ENCODE measurements at regions not wholly inside any gene's neighbourhood (a gene's known extent, or its start where the extent isn't known, plus 50 kb on each side); places are given as distances from the start of the nearest gene placed in this dataset.
A peak's percentile ranks its signal among the peaks of the same experiment; 100 is the strongest.

DNA sequence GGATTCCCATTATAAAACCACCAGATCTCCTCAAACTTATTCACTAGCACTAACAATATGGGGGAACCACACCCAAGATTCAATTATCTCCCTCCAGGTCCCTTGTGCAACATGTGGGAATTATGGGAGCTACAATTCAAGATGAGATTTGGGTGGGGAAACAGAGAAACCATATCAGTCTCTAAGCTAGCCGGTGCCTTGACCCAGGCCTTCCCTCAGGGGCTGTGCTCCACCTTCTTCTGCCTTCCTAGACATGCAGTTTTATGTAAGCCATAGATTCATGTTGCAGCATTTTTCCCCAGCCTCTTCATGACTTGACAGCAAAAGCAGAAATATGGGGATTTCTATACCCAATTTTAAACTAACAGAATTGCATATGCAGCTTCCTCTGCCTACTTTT lies 559.2 kb downstream of the TNS1 start:
- no peak overlapping the region for H3K9ac ChIP-seq (ENCODE audit: low read length in 5 of 5)
- no peaks in the 10 kb centered on the region for H3K36me3 ChIP-seq (ENCODE audit: control insufficient read depth in 5 of 5, insufficient read depth in 5 of 5, low read length in 5 of 5)
- no peaks in the 10 kb centered on the region for H3K27me3 ChIP-seq (ENCODE audit: control insufficient read depth in 5 of 5, insufficient read depth in 4 of 5, low read length in 5 of 5)
- H3K4me1 ChIP-seq (ENCODE audit: control insufficient read depth in 5 of 5, insufficient read depth in 5 of 5, low read length in 5 of 5) = peaks cover 1 to 21% (median 12%) of the 10 kb centered on the region in 5 donors
- no peak overlapping the region for H3K4me3 ChIP-seq (ENCODE audit: low read depth in 1 of 5, low read length in 5 of 5)
- no peak overlapping the region for H3K27ac ChIP-seq (ENCODE audit: low read depth, low read length)
- H3K9me3 ChIP-seq (ENCODE audit: control insufficient read depth in 5 of 5, low read length in 5 of 5) = no peaks in the 10 kb centered on the region

DNA sequence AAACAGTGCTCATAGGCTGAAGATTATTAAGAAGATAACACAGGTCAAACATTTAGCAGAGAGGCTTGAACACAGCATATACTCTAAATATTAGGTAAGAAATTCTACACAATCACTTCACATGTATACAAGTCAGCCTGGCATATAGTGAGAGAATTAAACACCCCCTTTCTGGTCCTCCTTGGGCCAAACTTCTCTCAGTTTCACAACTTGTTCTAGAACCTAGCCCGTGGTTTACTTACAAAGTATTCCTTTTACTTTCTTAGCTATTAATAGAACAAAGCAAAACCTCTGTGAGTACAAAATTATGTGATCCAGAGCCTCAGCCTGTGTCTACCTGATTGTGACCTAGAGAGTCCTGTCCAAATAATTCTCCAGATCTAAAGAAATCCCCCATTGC lies 562.8 kb downstream of the TNS1 start:
- Histone ChIP-seq H3K9ac (ENCODE audit: low read length in 5 of 5) (no peak overlapping the region), H3K9me3 (ENCODE audit: control insufficient read depth in 5 of 5, low read length in 5 of 5) (no peaks in the 10 kb centered on the region), H3K4me1 (ENCODE audit: control insufficient read depth in 5 of 5, insufficient read depth in 5 of 5, low read length in 5 of 5) (peaks cover 9 to 37% (median 32%) of the 10 kb centered on the region in 5 donors), H3K27ac (ENCODE audit: low read depth, low read length) (peak overlapping the region; percentile 57), H3K27me3 (ENCODE audit: control insufficient read depth in 5 of 5, insufficient read depth in 4 of 5, low read length in 5 of 5) (no peaks in the 10 kb centered on the region), H3K4me3 (ENCODE audit: low read depth in 1 of 5, low read length in 5 of 5) (no peak overlapping the region), H3K36me3 (ENCODE audit: control insufficient read depth in 5 of 5, insufficient read depth in 5 of 5, low read length in 5 of 5) (no peaks in the 10 kb centered on the region)

DNA sequence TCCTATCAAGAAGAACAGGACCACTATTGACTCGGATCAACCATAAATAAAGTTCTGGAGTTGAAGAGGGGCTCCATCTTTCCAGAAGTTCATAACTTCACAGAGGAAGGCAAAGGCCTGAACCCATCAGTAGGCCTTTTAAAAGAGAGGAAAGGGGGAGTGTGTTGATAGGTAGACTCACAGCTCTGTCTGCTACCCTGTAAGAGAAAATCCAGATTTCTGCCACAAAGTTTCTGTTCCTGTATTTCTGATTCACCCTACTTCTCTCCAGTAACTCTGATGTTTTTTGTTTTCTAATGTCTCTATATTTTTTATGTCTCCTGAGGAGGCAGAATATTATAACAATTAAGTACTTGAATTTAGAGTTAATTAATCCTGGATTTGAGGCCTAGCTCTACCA lies 564.0 kb downstream of the TNS1 start:
- H3K9ac ChIP-seq (ENCODE audit: low read length in 5 of 5) = no peak overlapping the region
- peaks cover 13 to 47% (median 44%) of the 10 kb centered on the region in 5 donors for H3K4me1 ChIP-seq (ENCODE audit: control insufficient read depth in 5 of 5, insufficient read depth in 5 of 5, low read length in 5 of 5)
- no peaks in the 10 kb centered on the region for H3K9me3 ChIP-seq (ENCODE audit: control insufficient read depth in 5 of 5, low read length in 5 of 5)
- no peak overlapping the region for H3K4me3 ChIP-seq (ENCODE audit: low read depth in 1 of 5, low read length in 5 of 5)
- H3K27ac ChIP-seq (ENCODE audit: low read depth, low read length) = no peak overlapping the region
- no peaks in the 10 kb centered on the region for H3K27me3 ChIP-seq (ENCODE audit: control insufficient read depth in 5 of 5, insufficient read depth in 4 of 5, low read length in 5 of 5)
- H3K36me3 ChIP-seq (ENCODE audit: control insufficient read depth in 5 of 5, insufficient read depth in 5 of 5, low read length in 5 of 5) = no peaks in the 10 kb centered on the region

DNA sequence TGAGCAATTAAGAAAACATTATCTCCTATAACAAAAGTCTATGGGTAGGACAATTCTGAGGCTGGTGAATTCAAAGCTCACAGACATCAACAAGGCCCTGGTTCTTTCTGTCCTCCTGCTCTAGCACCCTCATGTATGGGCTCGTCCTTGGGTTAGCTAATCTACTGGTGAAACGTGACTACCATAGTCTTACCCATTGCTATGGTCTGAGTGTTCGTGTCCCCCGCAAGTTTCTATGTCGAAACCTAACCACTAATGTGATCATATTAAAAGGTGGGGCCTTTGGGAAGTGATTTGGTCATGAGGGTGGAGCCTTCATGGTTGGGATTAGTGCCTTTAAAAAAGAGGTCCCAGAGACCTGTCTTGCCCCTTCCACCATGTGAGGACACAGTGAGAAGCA lies 564.7 kb downstream of the TNS1 start:
- peaks cover 12 to 54% (median 50%) of the 10 kb centered on the region in 5 donors for H3K4me1 ChIP-seq (ENCODE audit: control insufficient read depth in 5 of 5, insufficient read depth in 5 of 5, low read length in 5 of 5)

DNA sequence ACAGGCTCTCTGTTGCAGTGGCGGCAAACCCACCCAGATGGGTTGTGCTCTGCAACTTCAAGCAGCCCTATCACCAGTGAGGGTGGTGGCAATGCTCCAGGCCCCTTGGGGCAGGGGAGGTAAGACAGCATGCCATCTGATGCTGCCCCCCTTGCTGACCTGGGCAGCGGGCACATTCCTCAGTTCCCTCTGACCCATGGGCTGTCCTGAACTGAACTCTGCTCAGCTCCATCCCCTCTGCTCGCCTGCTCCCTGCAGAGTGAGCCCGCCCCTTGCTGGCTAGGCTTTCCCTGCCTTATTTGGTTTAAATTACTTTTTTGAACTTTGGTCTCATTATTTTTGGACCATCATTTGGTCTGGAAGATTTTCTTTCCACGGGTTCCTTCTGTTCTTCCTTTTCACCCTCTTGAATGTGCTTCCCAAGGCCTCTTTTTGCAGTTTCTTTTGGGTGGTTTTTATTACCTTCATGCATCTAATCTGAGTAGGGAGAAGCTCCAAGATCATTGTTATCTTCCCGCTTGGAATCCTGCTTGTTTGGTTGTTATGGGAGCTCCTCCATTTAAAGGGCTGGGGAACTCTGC lies 565.4 kb downstream of the TNS1 start:
- Histone ChIP-seq H3K27me3 (ENCODE audit: control insufficient read depth in 5 of 5, insufficient read depth in 4 of 5, low read length in 5 of 5) (no peaks in the 10 kb centered on the region), H3K36me3 (ENCODE audit: control insufficient read depth in 5 of 5, insufficient read depth in 5 of 5, low read length in 5 of 5) (no peaks in the 10 kb centered on the region), H3K9me3 (ENCODE audit: control insufficient read depth in 5 of 5, low read length in 5 of 5) (no peaks in the 10 kb centered on the region), H3K4me3 (ENCODE audit: low read depth in 1 of 5, low read length in 5 of 5) (no peak overlapping the region), H3K27ac (ENCODE audit: low read depth, low read length) (peak overlapping the region; percentile 74), H3K4me1 (ENCODE audit: control insufficient read depth in 5 of 5, insufficient read depth in 5 of 5, low read length in 5 of 5) (peaks cover 11 to 56% (median 51%) of the 10 kb centered on the region in 5 donors), H3K9ac (ENCODE audit: low read length in 5 of 5) (no peak overlapping the region)

More for the DNA sequence above, 564.7 kb downstream of the TNS1 start:
- no peaks in the 10 kb centered on the region for H3K27me3 ChIP-seq (ENCODE audit: control insufficient read depth in 5 of 5, insufficient read depth in 4 of 5, low read length in 5 of 5)
- H3K27ac ChIP-seq (ENCODE audit: low read depth, low read length) = peak overlapping the region; percentile 74
- no peaks in the 10 kb centered on the region for H3K9me3 ChIP-seq (ENCODE audit: control insufficient read depth in 5 of 5, low read length in 5 of 5)
- H3K4me3 ChIP-seq (ENCODE audit: low read depth in 1 of 5, low read length in 5 of 5) = no peak overlapping the region
- no peaks in the 10 kb centered on the region for H3K36me3 ChIP-seq (ENCODE audit: control insufficient read depth in 5 of 5, insufficient read depth in 5 of 5, low read length in 5 of 5)
- H3K9ac ChIP-seq (ENCODE audit: low read length in 5 of 5) = no peak overlapping the region

DNA sequence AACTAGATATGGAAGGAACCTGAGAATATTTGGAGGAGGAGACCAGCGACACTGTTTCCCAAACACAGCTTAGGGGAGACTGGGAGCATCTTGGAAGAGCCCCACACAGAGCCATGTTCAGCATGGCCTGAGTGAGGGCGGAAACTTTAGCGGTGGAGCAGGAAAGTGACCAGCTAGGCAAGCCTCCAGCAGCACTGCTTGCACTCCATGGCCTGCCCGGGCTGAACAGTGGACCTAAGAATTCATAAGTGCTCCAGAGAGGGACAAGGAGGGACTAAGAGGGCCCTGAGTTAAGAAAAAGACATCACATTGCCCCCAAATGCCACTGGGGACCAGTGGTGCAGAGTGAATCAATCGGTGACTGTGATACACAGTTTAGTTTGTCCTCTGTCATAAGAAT lies 566.4 kb downstream of the TNS1 start:
- H3K4me3 ChIP-seq (ENCODE audit: low read depth in 1 of 5, low read length in 5 of 5) = peak overlapping the region in 1 of 5 donors; percentile 17
- peaks cover 11 to 61% (median 58%) of the 10 kb centered on the region in 5 donors for H3K4me1 ChIP-seq (ENCODE audit: control insufficient read depth in 5 of 5, insufficient read depth in 5 of 5, low read length in 5 of 5)
- no peaks in the 10 kb centered on the region for H3K9me3 ChIP-seq (ENCODE audit: control insufficient read depth in 5 of 5, low read length in 5 of 5)
- peak overlapping the region; percentile 74 for H3K27ac ChIP-seq (ENCODE audit: low read depth, low read length)
- H3K36me3 ChIP-seq (ENCODE audit: control insufficient read depth in 5 of 5, insufficient read depth in 5 of 5, low read length in 5 of 5) = no peaks in the 10 kb centered on the region
- H3K9ac ChIP-seq (ENCODE audit: low read length in 5 of 5) = no peak overlapping the region
- no peaks in the 10 kb centered on the region for H3K27me3 ChIP-seq (ENCODE audit: control insufficient read depth in 5 of 5, insufficient read depth in 4 of 5, low read length in 5 of 5)

DNA sequence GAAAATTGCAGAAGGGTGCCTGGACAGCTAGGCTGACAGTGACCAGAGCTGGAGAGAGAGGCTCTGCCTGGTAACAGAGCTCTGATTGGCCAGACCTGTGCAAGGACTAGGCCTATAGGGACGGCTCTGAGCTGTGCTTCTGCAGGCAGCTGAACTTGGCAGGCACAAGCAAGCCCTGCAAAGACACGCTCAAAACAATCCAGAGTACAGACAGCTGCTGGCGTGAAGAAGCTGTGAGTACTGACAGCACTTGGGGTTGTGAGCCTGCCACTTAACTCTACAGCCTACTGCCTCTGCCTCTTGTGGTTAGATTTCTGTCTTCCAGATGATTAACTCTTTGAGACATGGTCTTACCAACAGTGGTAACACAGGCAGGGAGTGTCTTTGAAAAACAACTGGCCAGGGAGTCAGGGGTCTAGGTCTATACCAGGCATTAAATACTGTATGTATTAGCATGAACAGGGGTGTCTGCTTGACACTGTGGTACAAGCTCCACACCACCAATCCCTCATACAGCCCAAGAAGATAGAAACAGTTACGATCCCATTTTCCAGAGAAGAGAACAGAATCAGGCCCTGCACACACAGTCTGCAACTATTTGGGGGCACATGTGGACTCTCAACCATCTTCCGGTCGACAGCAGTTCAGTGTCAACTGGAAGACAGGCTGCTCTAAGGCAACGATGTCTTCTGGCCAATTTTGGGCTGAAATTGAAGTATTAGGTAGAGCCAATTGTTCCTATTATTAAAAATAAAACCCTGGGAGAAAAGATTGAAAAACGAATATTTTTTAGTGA lies 568.4 kb downstream of the TNS1 start:
- Histone ChIP-seq H3K36me3 (ENCODE audit: control insufficient read depth in 5 of 5, insufficient read depth in 5 of 5, low read length in 5 of 5) (no peaks in the 10 kb centered on the region), H3K9me3 (ENCODE audit: control insufficient read depth in 5 of 5, low read length in 5 of 5) (no peaks in the 10 kb centered on the region), H3K4me1 (ENCODE audit: control insufficient read depth in 5 of 5, insufficient read depth in 5 of 5, low read length in 5 of 5) (peaks cover 11 to 73% (median 68%) of the 10 kb centered on the region in 5 donors), H3K27ac (ENCODE audit: low read depth, low read length) (peak overlapping the region; percentile 72), H3K9ac (ENCODE audit: low read length in 5 of 5) (peak overlapping the region in 2 of 5 donors; percentile 11 to 34), H3K4me3 (ENCODE audit: low read depth in 1 of 5, low read length in 5 of 5) (peak overlapping the region in 4 of 5 donors; percentile 5 to 36 (median 34)), H3K27me3 (ENCODE audit: control insufficient read depth in 5 of 5, insufficient read depth in 4 of 5, low read length in 5 of 5) (no peaks in the 10 kb centered on the region)

DNA sequence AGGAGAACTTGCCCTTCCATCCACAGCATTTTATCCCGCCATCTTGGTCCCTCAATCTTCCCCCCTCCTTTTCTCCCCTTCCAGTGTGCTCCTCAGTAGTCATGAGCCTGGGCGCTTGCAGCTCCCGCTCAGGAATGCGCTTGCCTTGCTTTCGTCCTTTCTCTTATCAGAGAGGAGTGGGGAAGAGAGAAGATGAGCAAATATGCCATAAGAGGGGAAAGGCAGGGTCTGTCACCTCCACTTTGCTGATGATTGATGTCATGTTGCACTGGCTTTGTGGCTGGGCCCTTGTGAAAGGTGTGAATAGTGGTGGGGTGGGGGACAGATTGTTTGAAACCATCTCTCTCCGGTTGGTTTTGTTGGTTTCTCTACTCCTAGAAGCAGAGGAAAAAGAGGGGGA lies 569.3 kb downstream of the TNS1 start:
- H3K9ac ChIP-seq (ENCODE audit: low read length in 5 of 5) = peak overlapping the region in 1 of 5 donors; percentile 34
- peak overlapping the region in 1 of 5 donors; percentile 23 for H3K4me3 ChIP-seq (ENCODE audit: low read depth in 1 of 5, low read length in 5 of 5)
- H3K27ac ChIP-seq (ENCODE audit: low read depth, low read length) = no peak overlapping the region
- no peaks in the 10 kb centered on the region for H3K27me3 ChIP-seq (ENCODE audit: control insufficient read depth in 5 of 5, insufficient read depth in 4 of 5, low read length in 5 of 5)
- peaks cover 11 to 73% (median 68%) of the 10 kb centered on the region in 5 donors for H3K4me1 ChIP-seq (ENCODE audit: control insufficient read depth in 5 of 5, insufficient read depth in 5 of 5, low read length in 5 of 5)
- no peaks in the 10 kb centered on the region for H3K9me3 ChIP-seq (ENCODE audit: control insufficient read depth in 5 of 5, low read length in 5 of 5)
- no peaks in the 10 kb centered on the region for H3K36me3 ChIP-seq (ENCODE audit: control insufficient read depth in 5 of 5, insufficient read depth in 5 of 5, low read length in 5 of 5)

DNA sequence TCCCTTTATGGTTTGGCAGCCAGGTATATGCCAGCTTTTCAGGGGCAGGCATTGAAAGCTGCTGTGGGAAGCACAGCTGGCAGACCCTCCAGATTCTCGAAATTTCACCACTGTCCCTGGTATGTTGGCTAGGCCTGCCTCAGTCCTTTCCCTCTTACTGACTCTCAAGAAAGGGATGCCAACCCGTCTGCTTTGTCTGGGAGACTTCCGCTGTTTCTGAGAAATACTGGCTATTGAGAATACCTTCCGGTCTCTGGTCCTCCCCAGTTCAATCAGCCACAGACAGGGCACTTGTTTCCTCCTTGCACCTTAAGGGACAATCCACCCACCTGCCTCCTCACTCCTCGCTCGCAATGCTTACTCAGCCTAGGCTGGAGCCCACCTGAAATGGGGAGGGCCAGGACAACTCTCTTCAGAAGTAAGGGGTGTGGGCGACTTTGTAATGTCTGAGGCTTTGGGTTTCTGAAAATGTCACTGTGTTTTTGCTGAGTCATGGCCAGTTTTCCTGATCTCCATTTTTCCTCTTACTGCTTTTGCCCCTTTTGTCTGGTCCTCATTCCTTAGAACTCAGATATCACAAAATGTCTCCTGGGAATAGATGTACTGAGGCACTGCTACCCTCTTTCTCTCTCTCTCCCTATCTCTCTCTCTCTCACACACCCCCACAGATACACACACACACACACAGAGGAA lies 571.1 kb downstream of the TNS1 start:
- H3K4me1 ChIP-seq (ENCODE audit: control insufficient read depth in 5 of 5, insufficient read depth in 5 of 5, low read length in 5 of 5) = peaks cover 9 to 56% (median 54%) of the 10 kb centered on the region in 5 donors
- no peak overlapping the region for H3K4me3 ChIP-seq (ENCODE audit: low read depth in 1 of 5, low read length in 5 of 5)
- no peaks in the 10 kb centered on the region for H3K9me3 ChIP-seq (ENCODE audit: control insufficient read depth in 5 of 5, low read length in 5 of 5)
- peak overlapping the region in 2 of 5 donors; percentile 27 to 48 for H3K9ac ChIP-seq (ENCODE audit: low read length in 5 of 5)
- peak overlapping the region; percentile 88 for H3K27ac ChIP-seq (ENCODE audit: low read depth, low read length)
- no peaks in the 10 kb centered on the region for H3K27me3 ChIP-seq (ENCODE audit: control insufficient read depth in 5 of 5, insufficient read depth in 4 of 5, low read length in 5 of 5)
- H3K36me3 ChIP-seq (ENCODE audit: control insufficient read depth in 5 of 5, insufficient read depth in 5 of 5, low read length in 5 of 5) = no peaks in the 10 kb centered on the region
